ENCODE measurements at regions not wholly inside any gene's neighbourhood (a gene's known extent, or its start where the extent isn't known, plus 50 kb on each side); places are given as distances from the start of the nearest gene placed in this dataset.
A peak's percentile ranks its signal among the peaks of the same experiment; 100 is the strongest.

DNA sequence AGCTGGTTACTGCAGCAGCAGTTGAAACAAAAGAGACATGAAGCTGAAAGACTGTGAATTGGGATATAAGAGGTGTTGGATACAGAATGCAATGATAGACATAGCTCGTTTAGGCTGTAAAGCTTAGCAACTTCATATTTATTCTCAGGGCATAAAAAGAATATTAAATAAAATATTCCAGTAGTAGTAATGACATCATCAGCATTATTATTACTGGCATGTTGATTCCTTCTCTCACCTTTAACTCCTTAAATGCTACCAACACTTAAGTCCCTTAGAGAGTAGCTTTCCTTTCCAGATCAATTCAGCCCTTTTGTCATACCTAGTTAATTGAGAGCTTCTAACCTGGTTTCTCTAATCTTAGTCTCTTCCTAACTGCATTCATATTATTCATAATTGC, 81.4 kb upstream of the STXBP5 start:
- Histone ChIP-seq H3K9me3 (ENCODE audit: control insufficient read depth, insufficient read depth, low read depth, low read length) (no peaks in the 10 kb centered on the region), H3K4me1 (ENCODE audit: control insufficient read depth, insufficient read depth, low read length) (peaks cover 3% of the 10 kb centered on the region; the same call in 1 of the 2 replicates), H3K27ac (ENCODE audit: low read length) (peak overlapping the region; percentile 29; the same call in 1 of the 2 replicates), H3K27me3 (ENCODE audit: control insufficient read depth, insufficient read depth, low read length) (no peaks in the 10 kb centered on the region), H3K36me3 (ENCODE audit: control insufficient read depth, insufficient read depth, low read length) (no peaks in the 10 kb centered on the region), H3K4me3 (ENCODE audit: low read depth in 2 of 2, low read length in 2 of 2) (no peak overlapping the region)
- in situ Hi-C loops (cut with HindIII; ENCODE audit: low pct_unique_long_range_greater_than_20kb, low sequenced_read_pairs) (no loop called here), intact Hi-C loops (cut with micrococcal nuclease; ENCODE audit: unreplicated experiment) (loop anchor here (5.0 kb wide), 1 partner anchor 266 kb away; no protein-coding TSS in a partner anchor)
- DNase-seq (ENCODE audit: low read depth, low spot score) (no peak), ATAC-seq (no peak)
- CTCF ChIA-PET: no interaction called here
- BruUV-seq (replicated peaks): no TSS peak
- TF ChIP-seq TCF7L2 (IDR thresholded peaks at IDR 0.05; ENCODE audit: low read depth, low read length) (no peak), POLR2AphosphoS5 (IDR thresholded peaks at IDR 0.05; ENCODE audit: low read depth, low read length) (no peak)
- POLR2A ChIA-PET: no interaction called here

DNA sequence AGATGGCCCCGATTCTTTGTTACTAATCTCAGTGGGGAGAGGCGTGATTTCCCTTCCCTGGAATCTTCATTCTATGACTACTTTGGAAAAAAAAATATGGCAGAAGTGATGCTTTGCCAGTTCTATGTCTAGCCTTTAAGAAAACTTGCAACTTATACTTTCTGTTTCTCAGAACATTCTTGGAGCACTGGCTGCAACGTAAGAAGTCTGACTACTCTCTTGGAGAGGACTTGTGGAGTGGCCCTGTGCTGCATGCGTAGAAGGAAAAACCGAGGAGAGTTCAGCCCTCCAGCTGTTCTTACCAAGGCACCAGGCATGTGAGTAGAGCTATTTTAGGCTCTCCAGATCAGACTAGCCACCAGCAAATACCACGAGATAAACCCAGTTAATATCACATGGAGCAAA, 77.6 kb upstream of the STXBP5 start:
- in situ Hi-C loops (cut with HindIII; ENCODE audit: low pct_unique_long_range_greater_than_20kb, low sequenced_read_pairs) (no loop called here), intact Hi-C loops (cut with micrococcal nuclease; ENCODE audit: unreplicated experiment) (no loop called here)
- DNase-seq (ENCODE audit: low read depth, low spot score) (no peak), ATAC-seq (no peak)
- ChIA-PET CTCF (no interaction called here), POLR2A (no interaction called here)
- TF ChIP-seq, protein P1, sequence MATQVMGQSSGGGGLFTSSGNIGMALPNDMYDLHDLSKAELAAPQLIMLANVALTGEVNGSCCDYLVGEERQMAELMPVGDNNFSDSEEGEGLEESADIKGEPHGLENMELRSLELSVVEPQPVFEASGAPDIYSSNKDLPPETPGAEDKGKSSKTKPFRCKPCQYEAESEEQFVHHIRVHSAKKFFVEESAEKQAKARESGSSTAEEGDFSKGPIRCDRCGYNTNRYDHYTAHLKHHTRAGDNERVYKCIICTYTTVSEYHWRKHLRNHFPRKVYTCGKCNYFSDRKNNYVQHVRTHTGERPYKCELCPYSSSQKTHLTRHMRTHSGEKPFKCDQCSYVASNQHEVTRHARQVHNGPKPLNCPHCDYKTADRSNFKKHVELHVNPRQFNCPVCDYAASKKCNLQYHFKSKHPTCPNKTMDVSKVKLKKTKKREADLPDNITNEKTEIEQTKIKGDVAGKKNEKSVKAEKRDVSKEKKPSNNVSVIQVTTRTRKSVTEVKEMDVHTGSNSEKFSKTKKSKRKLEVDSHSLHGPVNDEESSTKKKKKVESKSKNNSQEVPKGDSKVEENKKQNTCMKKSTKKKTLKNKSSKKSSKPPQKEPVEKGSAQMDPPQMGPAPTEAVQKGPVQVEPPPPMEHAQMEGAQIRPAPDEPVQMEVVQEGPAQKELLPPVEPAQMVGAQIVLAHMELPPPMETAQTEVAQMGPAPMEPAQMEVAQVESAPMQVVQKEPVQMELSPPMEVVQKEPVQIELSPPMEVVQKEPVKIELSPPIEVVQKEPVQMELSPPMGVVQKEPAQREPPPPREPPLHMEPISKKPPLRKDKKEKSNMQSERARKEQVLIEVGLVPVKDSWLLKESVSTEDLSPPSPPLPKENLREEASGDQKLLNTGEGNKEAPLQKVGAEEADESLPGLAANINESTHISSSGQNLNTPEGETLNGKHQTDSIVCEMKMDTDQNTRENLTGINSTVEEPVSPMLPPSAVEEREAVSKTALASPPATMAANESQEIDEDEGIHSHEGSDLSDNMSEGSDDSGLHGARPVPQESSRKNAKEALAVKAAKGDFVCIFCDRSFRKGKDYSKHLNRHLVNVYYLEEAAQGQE (IDR thresholded peaks at IDR 0.05; ENCODE audit: insufficient read depth in 1 of 2, low read depth in 2 of 2, low read length in 1 of 2): no peak
- Histone ChIP-seq H3K36me3 (ENCODE audit: control insufficient read depth, insufficient read depth, low read length) (no peaks in the 10 kb centered on the region), H3K27ac (ENCODE audit: low read length) (peak overlapping the region; percentile 57; the same call in 1 of the 2 replicates), H3K4me1 (ENCODE audit: control insufficient read depth, insufficient read depth, low read length) (peaks cover 3% of the 10 kb centered on the region; the same call in 1 of the 2 replicates), H3K4me3 (ENCODE audit: low read depth in 2 of 2, low read length in 2 of 2) (no peak overlapping the region), H3K9me3 (ENCODE audit: control insufficient read depth, insufficient read depth, low read depth, low read length) (no peaks in the 10 kb centered on the region), H3K27me3 (ENCODE audit: control insufficient read depth, insufficient read depth, low read length) (no peaks in the 10 kb centered on the region)
- BruUV-seq (replicated peaks): no TSS peak

GRCh38 chr6:147127587-147127986, 76.6 kb upstream of the STXBP5 start:
- in situ Hi-C loops (cut with HindIII; ENCODE audit: low pct_unique_long_range_greater_than_20kb, low sequenced_read_pairs): no loop called here
- BruUV-seq (replicated peaks): no TSS peak
- DNase-seq (ENCODE audit: low read depth, low spot score) (no peak), ATAC-seq (no peak)
- TF ChIP-seq, protein P2, sequence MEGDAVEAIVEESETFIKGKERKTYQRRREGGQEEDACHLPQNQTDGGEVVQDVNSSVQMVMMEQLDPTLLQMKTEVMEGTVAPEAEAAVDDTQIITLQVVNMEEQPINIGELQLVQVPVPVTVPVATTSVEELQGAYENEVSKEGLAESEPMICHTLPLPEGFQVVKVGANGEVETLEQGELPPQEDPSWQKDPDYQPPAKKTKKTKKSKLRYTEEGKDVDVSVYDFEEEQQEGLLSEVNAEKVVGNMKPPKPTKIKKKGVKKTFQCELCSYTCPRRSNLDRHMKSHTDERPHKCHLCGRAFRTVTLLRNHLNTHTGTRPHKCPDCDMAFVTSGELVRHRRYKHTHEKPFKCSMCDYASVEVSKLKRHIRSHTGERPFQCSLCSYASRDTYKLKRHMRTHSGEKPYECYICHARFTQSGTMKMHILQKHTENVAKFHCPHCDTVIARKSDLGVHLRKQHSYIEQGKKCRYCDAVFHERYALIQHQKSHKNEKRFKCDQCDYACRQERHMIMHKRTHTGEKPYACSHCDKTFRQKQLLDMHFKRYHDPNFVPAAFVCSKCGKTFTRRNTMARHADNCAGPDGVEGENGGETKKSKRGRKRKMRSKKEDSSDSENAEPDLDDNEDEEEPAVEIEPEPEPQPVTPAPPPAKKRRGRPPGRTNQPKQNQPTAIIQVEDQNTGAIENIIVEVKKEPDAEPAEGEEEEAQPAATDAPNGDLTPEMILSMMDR (IDR thresholded peaks at IDR 0.05): no peak
- no peak for TF ChIP-seq POLR2AphosphoS5 (IDR thresholded peaks at IDR 0.05; ENCODE audit: low read depth, low read length)
- no peak for TF ChIP-seq TCF7L2 (IDR thresholded peaks at IDR 0.05; ENCODE audit: low read depth, low read length)
- TF ChIP-seq SIN3A (IDR thresholded peaks at IDR 0.05; ENCODE audit: borderline replicate concordance, insufficient read depth, low read depth, low read length): no peak
- TF ChIP-seq, protein P1 (IDR thresholded peaks at IDR 0.05; ENCODE audit: insufficient read depth in 1 of 2, low read depth in 2 of 2, low read length in 1 of 2): no peak
- Histone ChIP-seq H3K9me3 (ENCODE audit: control insufficient read depth, insufficient read depth, low read depth, low read length) (no peaks in the 10 kb centered on the region), H3K4me3 (ENCODE audit: low read depth in 2 of 2, low read length in 2 of 2) (no peak overlapping the region), H3K27me3 (ENCODE audit: control insufficient read depth, insufficient read depth, low read length) (no peaks in the 10 kb centered on the region), H3K36me3 (ENCODE audit: control insufficient read depth, insufficient read depth, low read length) (no peaks in the 10 kb centered on the region), H3K4me1 (ENCODE audit: control insufficient read depth, insufficient read depth, low read length) (peaks cover 3% of the 10 kb centered on the region; the same call in 1 of the 2 replicates), H3K27ac (ENCODE audit: low read length) (peak overlapping the region; percentile 66; the same call in 1 of the 2 replicates)
- CTCF ChIA-PET: no interaction called here
- POLR2A ChIA-PET: no interaction called here
- intact Hi-C loops (cut with micrococcal nuclease; ENCODE audit: unreplicated experiment): no loop called here
